ENCODE measurements at regions not wholly inside any gene's neighbourhood (a gene's known extent, or its start where the extent isn't known, plus 50 kb on each side); places are given as distances from the start of the nearest gene placed in this dataset.

GRCh38 chr6:163712566-163712961, 298.0 kb downstream of the QKI start:
- CTCF ChIA-PET, result interaction anchor here (0.6 to 1.0 kb wide), 2 partner anchors 140 to 1866 kb away, joined by 3 read pairs; no protein-coding TSS in a partner anchor
- Mint-ChIP-seq H3K9me3 (ENCODE audit: unreplicated experiment) (no peaks in the 10 kb centered on the region), H3K27ac (ENCODE audit: low read depth, unreplicated experiment) (no peak overlapping the region), H3K27me3 (ENCODE audit: insufficient read depth, unreplicated experiment) (no peaks in the 10 kb centered on the region), H3K4me3 (ENCODE audit: unreplicated experiment) (no peak overlapping the region), H3K36me3 (ENCODE audit: insufficient read depth, unreplicated experiment) (peaks cover 6% of the 10 kb centered on the region), H3K4me1 (ENCODE audit: insufficient read depth, unreplicated experiment) (peaks cover 18% of the 10 kb centered on the region)
- intact Hi-C loops (cut with micrococcal nuclease), result no loop called here
- POLR2A ChIA-PET, result no interaction called here
- no peak for DNase-seq (ENCODE audit: unreplicated experiment)
- TF ChIP-seq CTCF (IDR thresholded peaks at IDR 0.05; ENCODE audit: unreplicated experiment), result no peak
- BruUV-seq (replicated peaks), result no TSS peak

GRCh38 chr6:163711615-163712565, 297.4 kb downstream of the QKI start:
- intact Hi-C loops (cut with micrococcal nuclease), result no loop called here
- ChIA-PET POLR2A (no interaction called here), CTCF (interaction anchor here (0.6 to 1.0 kb wide), 2 partner anchors 141 to 1867 kb away, joined by 3 read pairs; no protein-coding TSS in a partner anchor)
- Mint-ChIP-seq H3K27me3 (ENCODE audit: insufficient read depth, unreplicated experiment) (no peaks in the 10 kb centered on the region), H3K27ac (ENCODE audit: low read depth, unreplicated experiment) (no peak overlapping the region), H3K36me3 (ENCODE audit: insufficient read depth, unreplicated experiment) (peaks cover under 1% of the 10 kb centered on the region), H3K9me3 (ENCODE audit: unreplicated experiment) (no peaks in the 10 kb centered on the region), H3K4me3 (ENCODE audit: unreplicated experiment) (no peak overlapping the region), H3K4me1 (ENCODE audit: insufficient read depth, unreplicated experiment) (peaks cover 23% of the 10 kb centered on the region)
- BruUV-seq (replicated peaks), result no TSS peak
- no peak for TF ChIP-seq CTCF (IDR thresholded peaks at IDR 0.05; ENCODE audit: unreplicated experiment)
- DNase-seq (ENCODE audit: unreplicated experiment), result no peak

- DNase-seq (ENCODE audit: unreplicated experiment), result no peak
- H3K27ac Mint-ChIP-seq (ENCODE audit: low read depth, unreplicated experiment), result no peak overlapping the region
- no peaks in the 10 kb centered on the region for H3K36me3 Mint-ChIP-seq (ENCODE audit: insufficient read depth, unreplicated experiment)
- peaks cover 23% of the 10 kb centered on the region for H3K4me1 Mint-ChIP-seq (ENCODE audit: insufficient read depth, unreplicated experiment)
- no peaks in the 10 kb centered on the region for H3K9me3 Mint-ChIP-seq (ENCODE audit: unreplicated experiment)
- TF ChIP-seq CTCF (IDR thresholded peaks at IDR 0.05; ENCODE audit: unreplicated experiment), result no peak
- no peaks in the 10 kb centered on the region for H3K27me3 Mint-ChIP-seq (ENCODE audit: insufficient read depth, unreplicated experiment)
- intact Hi-C loops (cut with micrococcal nuclease), result no loop called here
- POLR2A ChIA-PET, result no interaction called here
- no TSS peak for BruUV-seq (replicated peaks)
- H3K4me3 Mint-ChIP-seq (ENCODE audit: unreplicated experiment), result no peak overlapping the region
- CTCF ChIA-PET, result interaction anchor here (0.6 kb wide), 1 partner anchor 43 kb away, joined by 3 read pairs; no protein-coding TSS in a partner anchor
Measured at GRCh38 chr6:163710532-163711470, 296.3 kb downstream of the QKI start.

DNA sequence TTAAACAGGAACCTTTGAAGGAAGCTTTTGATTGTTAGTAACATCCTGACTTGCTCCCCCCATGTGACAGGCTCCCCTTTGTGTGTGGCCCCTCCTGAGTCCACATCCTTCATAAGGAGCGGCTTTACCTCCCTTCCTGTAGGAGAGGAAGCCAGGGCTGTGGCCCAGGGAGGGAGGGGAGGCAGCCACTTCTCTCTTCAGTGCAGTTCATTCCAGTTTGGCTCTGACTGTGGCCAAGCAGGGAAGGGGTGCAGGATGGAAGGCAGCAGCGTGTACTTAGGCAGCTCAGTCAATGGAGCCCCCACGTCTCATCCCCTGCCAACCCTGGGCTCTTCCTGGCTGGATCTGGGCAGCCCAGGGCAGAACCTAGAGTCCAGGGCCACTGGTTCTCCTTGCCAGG, 295.2 kb downstream of the QKI start:
- H3K27me3 Mint-ChIP-seq (ENCODE audit: insufficient read depth, unreplicated experiment), result no peaks in the 10 kb centered on the region
- H3K4me1 Mint-ChIP-seq (ENCODE audit: insufficient read depth, unreplicated experiment), result peaks cover 23% of the 10 kb centered on the region
- intact Hi-C loops (cut with micrococcal nuclease), result no loop called here
- H3K4me3 Mint-ChIP-seq (ENCODE audit: unreplicated experiment), result no peak overlapping the region
- ChIA-PET POLR2A (no interaction called here), CTCF (interaction anchor here (0.6 kb wide), 1 partner anchor 286 kb away, joined by 4 read pairs; no protein-coding TSS in a partner anchor)
- no peaks in the 10 kb centered on the region for H3K9me3 Mint-ChIP-seq (ENCODE audit: unreplicated experiment)
- no peak for TF ChIP-seq CTCF (IDR thresholded peaks at IDR 0.05; ENCODE audit: unreplicated experiment)
- H3K27ac Mint-ChIP-seq (ENCODE audit: low read depth, unreplicated experiment), result no peak overlapping the region
- no peaks in the 10 kb centered on the region for H3K36me3 Mint-ChIP-seq (ENCODE audit: insufficient read depth, unreplicated experiment)
- BruUV-seq (replicated peaks), result no TSS peak
- no peak for DNase-seq (ENCODE audit: unreplicated experiment)
